ENCODE measurements at regions not wholly inside any gene's neighbourhood (a gene's known extent, or its start where the extent isn't known, plus 50 kb on each side); places are given as distances from the start of the nearest gene placed in this dataset.

GRCh38 chr2:41698678-41699422 is 349.0 kb upstream of the PKDCC start:
- Histone ChIP-seq H3K4me2 (no peak overlapping the region), H3K27me3 (no peaks in the 10 kb centered on the region), H3K4me1 (no peaks in the 10 kb centered on the region), H3K27ac (no peak overlapping the region), H3K36me3 (no peaks in the 10 kb centered on the region), H3K4me3 (no peak overlapping the region), H4K20me1 (no peaks in the 10 kb centered on the region), H3K9ac (no peak overlapping the region), H3K9me3 (no peaks in the 10 kb centered on the region)
- no peak for TF ChIP-seq Cebpa-rat (IDR thresholded peaks at IDR 0.05)

GRCh38 chr2:41701231-41701630 is 346.6 kb upstream of the PKDCC start:
- Histone ChIP-seq H3K9ac (no peak overlapping the region), H3K27me3 (no peaks in the 10 kb centered on the region), H3K27ac (no peak overlapping the region), H3K4me3 (no peak overlapping the region), H4K20me1 (no peaks in the 10 kb centered on the region), H3K4me2 (no peak overlapping the region), H3K4me1 (no peaks in the 10 kb centered on the region), H3K36me3 (no peaks in the 10 kb centered on the region), H3K9me3 (no peaks in the 10 kb centered on the region)
- TF ChIP-seq Cebpa-rat (IDR thresholded peaks at IDR 0.05): no peak

- no peak for TF ChIP-seq Cebpa-rat (IDR thresholded peaks at IDR 0.05)
- H3K4me2 ChIP-seq: no peak overlapping the region
- H4K20me1 ChIP-seq: no peaks in the 10 kb centered on the region
- no peaks in the 10 kb centered on the region for H3K4me1 ChIP-seq
- no peaks in the 10 kb centered on the region for H3K27me3 ChIP-seq
- no peak overlapping the region for H3K4me3 ChIP-seq
- no peak overlapping the region for H3K27ac ChIP-seq
- H3K9me3 ChIP-seq: no peaks in the 10 kb centered on the region
- no peaks in the 10 kb centered on the region for H3K36me3 ChIP-seq
- H3K9ac ChIP-seq: no peak overlapping the region
Measured at GRCh38 chr2:41703123-41703522, 344.7 kb upstream of the PKDCC start.

- Histone ChIP-seq H3K27me3 (no peaks in the 10 kb centered on the region), H3K4me3 (no peak overlapping the region), H3K27ac (no peak overlapping the region), H3K4me1 (no peaks in the 10 kb centered on the region), H3K9ac (no peak overlapping the region), H4K20me1 (no peaks in the 10 kb centered on the region), H3K4me2 (no peak overlapping the region), H3K36me3 (no peaks in the 10 kb centered on the region), H3K9me3 (no peaks in the 10 kb centered on the region)
- TF ChIP-seq Cebpa-rat (IDR thresholded peaks at IDR 0.05): no peak
Measured at GRCh38 chr2:41705634-41706033, 342.2 kb upstream of the PKDCC start.

- Histone ChIP-seq H4K20me1 (no peaks in the 10 kb centered on the region), H3K4me3 (no peak overlapping the region), H3K27me3 (no peaks in the 10 kb centered on the region), H3K9me3 (no peaks in the 10 kb centered on the region), H3K4me1 (no peaks in the 10 kb centered on the region), H3K36me3 (no peaks in the 10 kb centered on the region), H3K9ac (no peak overlapping the region), H3K4me2 (no peak overlapping the region), H3K27ac (no peak overlapping the region)
- TF ChIP-seq Cebpa-rat (IDR thresholded peaks at IDR 0.05): no peak
Measured at GRCh38 chr2:41706286-41706685, 341.5 kb upstream of the PKDCC start.

- Histone ChIP-seq H3K27me3 (no peaks in the 10 kb centered on the region), H4K20me1 (no peaks in the 10 kb centered on the region), H3K9ac (no peak overlapping the region), H3K36me3 (no peaks in the 10 kb centered on the region), H3K4me1 (no peaks in the 10 kb centered on the region), H3K9me3 (no peaks in the 10 kb centered on the region), H3K4me2 (no peak overlapping the region), H3K27ac (no peak overlapping the region), H3K4me3 (no peak overlapping the region)
- no peak for TF ChIP-seq Cebpa-rat (IDR thresholded peaks at IDR 0.05)
Measured at GRCh38 chr2:41707790-41708451, 339.9 kb upstream of the PKDCC start.

- TF ChIP-seq Cebpa-rat (IDR thresholded peaks at IDR 0.05): no peak
- Histone ChIP-seq H4K20me1 (no peaks in the 10 kb centered on the region), H3K27me3 (no peaks in the 10 kb centered on the region), H3K27ac (no peak overlapping the region), H3K9me3 (no peaks in the 10 kb centered on the region), H3K9ac (no peak overlapping the region), H3K4me2 (no peak overlapping the region), H3K4me3 (no peak overlapping the region), H3K36me3 (no peaks in the 10 kb centered on the region), H3K4me1 (no peaks in the 10 kb centered on the region)
Measured at GRCh38 chr2:41709702-41710599, 337.9 kb upstream of the PKDCC start.

GRCh38 chr2:41710944-41711343 is 336.9 kb upstream of the PKDCC start:
- Histone ChIP-seq H3K9ac (no peak overlapping the region), H4K20me1 (no peaks in the 10 kb centered on the region), H3K9me3 (no peaks in the 10 kb centered on the region), H3K4me3 (no peak overlapping the region), H3K36me3 (no peaks in the 10 kb centered on the region), H3K27me3 (no peaks in the 10 kb centered on the region), H3K4me2 (no peak overlapping the region), H3K27ac (no peak overlapping the region), H3K4me1 (no peaks in the 10 kb centered on the region)
- TF ChIP-seq Cebpa-rat (IDR thresholded peaks at IDR 0.05): no peak

- H3K9me3 ChIP-seq: no peaks in the 10 kb centered on the region
- H3K27ac ChIP-seq: no peak overlapping the region
- H3K27me3 ChIP-seq: no peaks in the 10 kb centered on the region
- H3K4me1 ChIP-seq: no peaks in the 10 kb centered on the region
- H3K4me2 ChIP-seq: no peak overlapping the region
- TF ChIP-seq Cebpa-rat (IDR thresholded peaks at IDR 0.05): no peak
- H3K4me3 ChIP-seq: no peak overlapping the region
- H3K36me3 ChIP-seq: no peaks in the 10 kb centered on the region
- H3K9ac ChIP-seq: no peak overlapping the region
- H4K20me1 ChIP-seq: no peaks in the 10 kb centered on the region
Measured at GRCh38 chr2:41711736-41712135, 336.1 kb upstream of the PKDCC start.

- H3K9me3 ChIP-seq: no peaks in the 10 kb centered on the region
- no peaks in the 10 kb centered on the region for H4K20me1 ChIP-seq
- no peaks in the 10 kb centered on the region for H3K27me3 ChIP-seq
- no peak overlapping the region for H3K4me3 ChIP-seq
- no peaks in the 10 kb centered on the region for H3K4me1 ChIP-seq
- H3K36me3 ChIP-seq: no peaks in the 10 kb centered on the region
- TF ChIP-seq Cebpa-rat (IDR thresholded peaks at IDR 0.05): no peak
- H3K9ac ChIP-seq: no peak overlapping the region
- H3K4me2 ChIP-seq: no peak overlapping the region
- H3K27ac ChIP-seq: no peak overlapping the region
Measured at GRCh38 chr2:41716497-41716896, 331.3 kb upstream of the PKDCC start.
